ENCODE measurements at regions not wholly inside any gene's neighbourhood (a gene's known extent, or its start where the extent isn't known, plus 50 kb on each side); places are given as distances from the start of the nearest gene placed in this dataset.
"Not testable (repeated sequence)": the region's sequence is repeated elsewhere in the genome, so short reads cannot be mapped to it uniquely, and the experiment has no call there.

GRCh38 chr11:29051935-29052334, 943.7 kb downstream of the METTL15 start:
- DNase-seq (ENCODE audit: low spot score) (no peak), ATAC-seq (ENCODE audit: low FRiP score) (no peak)
- no peak for TF ChIP-seq CTCF (IDR thresholded peaks at IDR 0.05)

- not testable (repeated sequence) for ATAC-seq (ENCODE audit: low FRiP score); DNase-seq (ENCODE audit: low spot score)
Observed at GRCh38 chr11:29050962-29051361, 942.8 kb downstream of the METTL15 start.

GRCh38 chr11:29040489-29040888, 932.3 kb downstream of the METTL15 start:
- ATAC-seq (ENCODE audit: low FRiP score) (no peak), DNase-seq (ENCODE audit: low spot score) (no peak)
- TF ChIP-seq CTCF (IDR thresholded peaks at IDR 0.05), result no peak

- ATAC-seq (ENCODE audit: low FRiP score), result no peak
- DNase-seq (ENCODE audit: low spot score), result no peak
- TF ChIP-seq CTCF (IDR thresholded peaks at IDR 0.05), result no peak
Observed at GRCh38 chr11:29032384-29033149, 924.4 kb downstream of the METTL15 start.

- ATAC-seq (ENCODE audit: low FRiP score) (no peak), DNase-seq (ENCODE audit: low spot score) (no peak)
- no peak for TF ChIP-seq CTCF (IDR thresholded peaks at IDR 0.05)
Observed at GRCh38 chr11:29029452-29029851, 921.3 kb downstream of the METTL15 start.

- no peak for TF ChIP-seq CTCF (IDR thresholded peaks at IDR 0.05)
- ATAC-seq (ENCODE audit: low FRiP score) (no peak), DNase-seq (ENCODE audit: low spot score) (no peak)
Observed at GRCh38 chr11:29027436-29027835, 919.2 kb downstream of the METTL15 start.

GRCh38 chr11:29026286-29026685, 918.1 kb downstream of the METTL15 start:
- no peak for TF ChIP-seq CTCF (IDR thresholded peaks at IDR 0.05)
- DNase-seq (ENCODE audit: low spot score), result no peak
- no peak for ATAC-seq (ENCODE audit: low FRiP score)

All from omental fat pad (tissue), 3 donors.